Astrocyte of the spinal cord (primary cell): ENCODE measurements at regions not wholly inside any gene's neighbourhood (a gene's known extent, or its start where the extent isn't known, plus 50 kb on each side); places are given as distances from the start of the nearest gene placed in this dataset.

Experiments used
- DNase-seq: peaks from one replicate; pipeline ENCODE4 v3.0.0; 2011; ENCODE audit warnings: low read depth, low spot score
- H3K4me3 ChIP-seq: 2 replicates; pipeline ENCODE4 v1.5.1; 2011; ENCODE audit warnings: low read depth, mild to moderate bottlenecking, low read length, moderate library complexity
- in situ Hi-C: cut with HindIII; loops from 2 replicates; pipeline ENCODE4 v1.10.0; 2017; ENCODE audit warnings: low sequenced_read_pairs
- TF ChIP-seq, protein P1 (sequence below): IDR thresholded peaks from 2 replicates; pipeline ENCODE4 v1.5.1; 2012; ENCODE audit warnings: low read depth, mild to moderate bottlenecking, low read length, inconsistent platforms

DNA sequence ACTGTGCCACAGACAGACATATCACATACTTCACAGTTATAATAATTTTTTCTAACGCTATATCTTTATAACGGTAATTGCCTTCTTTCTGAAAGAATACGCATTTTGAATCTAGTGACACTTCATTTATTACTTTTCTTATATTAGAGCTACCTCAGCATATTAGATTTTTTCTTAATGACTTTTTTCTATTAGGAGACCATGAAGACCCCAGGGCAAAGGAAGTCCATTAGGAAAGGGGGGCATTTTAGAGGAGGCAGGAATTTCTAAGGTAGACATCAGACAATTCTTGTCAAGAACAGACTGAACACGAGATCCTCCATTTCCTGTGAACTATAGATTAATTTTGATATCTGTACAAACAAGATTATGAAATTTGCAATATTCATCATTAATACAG, 90.5 kb upstream of the NSMCE3 start:
- TF ChIP-seq, protein P1, sequence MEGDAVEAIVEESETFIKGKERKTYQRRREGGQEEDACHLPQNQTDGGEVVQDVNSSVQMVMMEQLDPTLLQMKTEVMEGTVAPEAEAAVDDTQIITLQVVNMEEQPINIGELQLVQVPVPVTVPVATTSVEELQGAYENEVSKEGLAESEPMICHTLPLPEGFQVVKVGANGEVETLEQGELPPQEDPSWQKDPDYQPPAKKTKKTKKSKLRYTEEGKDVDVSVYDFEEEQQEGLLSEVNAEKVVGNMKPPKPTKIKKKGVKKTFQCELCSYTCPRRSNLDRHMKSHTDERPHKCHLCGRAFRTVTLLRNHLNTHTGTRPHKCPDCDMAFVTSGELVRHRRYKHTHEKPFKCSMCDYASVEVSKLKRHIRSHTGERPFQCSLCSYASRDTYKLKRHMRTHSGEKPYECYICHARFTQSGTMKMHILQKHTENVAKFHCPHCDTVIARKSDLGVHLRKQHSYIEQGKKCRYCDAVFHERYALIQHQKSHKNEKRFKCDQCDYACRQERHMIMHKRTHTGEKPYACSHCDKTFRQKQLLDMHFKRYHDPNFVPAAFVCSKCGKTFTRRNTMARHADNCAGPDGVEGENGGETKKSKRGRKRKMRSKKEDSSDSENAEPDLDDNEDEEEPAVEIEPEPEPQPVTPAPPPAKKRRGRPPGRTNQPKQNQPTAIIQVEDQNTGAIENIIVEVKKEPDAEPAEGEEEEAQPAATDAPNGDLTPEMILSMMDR: no peak
- DNase-seq: no peak
- no peak overlapping the region for H3K4me3 ChIP-seq
- in situ Hi-C loops: no loop called here

DNA sequence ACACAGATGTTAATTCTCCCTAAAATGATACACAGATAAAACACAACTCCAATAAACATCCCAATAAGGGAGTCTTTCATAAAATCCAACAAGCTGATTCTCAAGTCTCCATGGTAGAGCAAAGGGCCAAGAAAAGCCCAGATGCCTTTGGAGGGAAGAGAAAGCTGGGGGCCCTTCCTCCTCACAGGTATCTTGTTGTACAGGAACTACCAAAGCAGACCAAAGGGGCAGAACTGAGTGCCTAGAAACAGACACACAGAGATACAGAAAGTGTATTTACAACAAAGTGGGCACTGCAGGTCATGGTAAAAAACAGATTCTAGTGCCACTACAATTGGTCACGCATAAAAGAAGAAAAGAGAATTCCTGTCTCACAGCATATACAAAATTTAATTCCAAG, 87.2 kb upstream of the NSMCE3 start:
- TF ChIP-seq, protein P1: no peak
- in situ Hi-C loops: no loop called here
- no peak overlapping the region for H3K4me3 ChIP-seq
- no peak for DNase-seq

GRCh38 chr15:29355477-29355876, 85.9 kb upstream of the NSMCE3 start:
- no peak overlapping the region for H3K4me3 ChIP-seq
- TF ChIP-seq, protein P1: no peak
- in situ Hi-C loops: no loop called here
- no peak for DNase-seq

GRCh38 chr15:29352402-29352801, 82.8 kb upstream of the NSMCE3 start:
- TF ChIP-seq, protein P1: no peak
- in situ Hi-C loops: no loop called here
- no peak overlapping the region for H3K4me3 ChIP-seq
- DNase-seq: no peak

GRCh38 chr15:29349196-29349595, 79.6 kb upstream of the NSMCE3 start:
- no peak overlapping the region for H3K4me3 ChIP-seq
- TF ChIP-seq, protein P1: no peak
- no peak for DNase-seq
- in situ Hi-C loops: no loop called here

- no peak for DNase-seq
- TF ChIP-seq, protein P1: no peak
- H3K4me3 ChIP-seq: no peak overlapping the region
- in situ Hi-C loops: no loop called here
Observed at GRCh38 chr15:29348336-29348914, 78.8 kb upstream of the NSMCE3 start.

DNA sequence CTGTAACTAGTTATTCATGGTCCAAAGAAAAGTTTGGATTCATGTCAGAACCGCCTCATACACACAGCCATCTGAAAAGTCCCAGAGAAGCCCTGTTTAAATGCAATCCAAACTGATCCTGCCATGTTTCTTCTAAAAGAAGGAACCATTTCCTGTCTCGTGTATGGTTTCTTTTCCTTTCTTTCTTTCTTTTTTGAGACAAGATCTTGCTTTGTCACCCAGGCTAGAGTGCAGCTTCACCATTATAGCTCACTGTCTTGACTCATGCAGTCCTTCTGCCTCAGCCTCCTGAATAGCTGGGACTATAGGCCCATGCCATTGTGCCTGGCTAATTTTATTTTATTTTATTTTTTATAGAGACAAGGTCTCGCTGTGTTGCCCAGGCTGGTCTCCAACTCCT, 77.4 kb upstream of the NSMCE3 start:
- in situ Hi-C loops: no loop called here
- TF ChIP-seq, protein P1: no peak

More for the DNA sequence above, 77.4 kb upstream of the NSMCE3 start:
- DNase-seq: no peak
- no peak overlapping the region for H3K4me3 ChIP-seq
